ENCODE measurements at regions not wholly inside any gene's neighbourhood (a gene's known extent, or its start where the extent isn't known, plus 50 kb on each side); places are given as distances from the start of the nearest gene placed in this dataset.
"Not testable (repeated sequence)": the region's sequence is repeated elsewhere in the genome, so short reads cannot be mapped to it uniquely, and the experiment has no call there.

DNA sequence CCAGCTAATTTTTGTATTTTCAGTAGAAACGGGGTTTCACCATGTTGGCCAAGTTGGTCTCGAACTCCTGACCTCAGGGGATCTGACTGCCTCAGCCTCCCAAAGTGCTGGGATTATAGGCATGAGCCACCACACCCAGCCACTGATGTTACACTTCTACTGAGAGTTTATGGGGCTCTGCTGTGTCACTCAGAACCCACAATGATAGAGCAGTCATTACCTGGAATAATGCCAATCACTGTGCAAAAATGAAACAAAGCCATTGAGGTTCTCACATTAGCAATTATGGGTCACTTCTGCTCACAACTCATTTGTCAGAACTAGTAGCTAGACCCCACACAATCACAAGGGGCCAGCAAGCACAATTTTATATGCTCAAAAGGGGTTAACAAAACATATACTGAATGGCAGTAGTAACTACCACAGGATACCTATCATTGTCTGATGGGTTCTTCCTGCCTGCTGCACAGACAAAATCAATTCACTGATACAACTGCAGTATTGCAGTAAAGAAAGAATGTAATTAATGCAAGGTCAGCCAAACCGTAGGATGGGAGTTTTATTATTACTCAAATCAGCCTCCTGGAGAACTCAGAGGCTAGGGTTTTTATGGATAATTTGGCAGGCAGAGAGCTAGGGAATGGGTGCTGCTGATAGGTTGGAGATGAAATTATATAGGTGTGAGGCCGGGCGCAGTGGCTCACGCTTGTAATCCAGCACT lies 72.1 kb upstream of the TRIM24 start:
- no peak for DNase-seq (ENCODE audit: low read depth)

DNA sequence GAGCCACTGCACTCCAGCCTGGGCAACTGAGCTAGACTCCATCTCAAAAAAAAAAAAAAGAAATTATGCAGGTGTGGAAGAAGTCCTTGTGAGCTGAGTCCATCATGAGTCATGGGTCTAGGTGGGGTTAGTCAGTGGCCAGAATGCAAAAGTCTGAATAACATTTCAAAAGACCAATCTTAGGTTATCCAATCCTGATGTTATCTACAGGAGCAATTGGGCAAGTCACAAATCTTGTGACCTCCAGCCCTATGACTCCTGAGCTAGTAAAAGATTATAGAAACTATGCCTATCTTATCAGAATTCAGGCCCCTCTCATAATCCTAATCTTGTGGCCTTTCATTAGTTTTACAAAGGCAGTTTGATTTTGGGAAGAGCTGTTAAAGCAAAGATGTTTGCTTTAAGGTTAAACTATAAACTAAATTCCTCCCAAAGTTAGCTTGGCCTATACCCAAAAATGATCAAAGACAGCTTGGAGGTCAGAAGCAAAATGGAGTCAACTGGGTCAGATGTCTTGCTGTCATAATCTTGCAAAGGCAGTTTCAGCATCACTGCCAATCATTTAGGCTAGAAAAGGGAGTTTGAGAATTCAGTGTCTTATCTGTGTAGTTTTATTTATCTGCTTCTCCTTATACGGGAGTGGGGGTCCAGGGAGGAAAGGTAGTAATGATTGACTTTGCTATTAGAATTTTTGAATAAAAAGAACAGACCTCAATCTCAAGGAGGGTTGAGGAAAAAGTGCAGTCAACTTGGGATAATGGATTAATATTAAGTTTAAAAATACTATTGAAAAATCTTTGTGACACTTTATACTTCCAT lies 71.2 kb upstream of the TRIM24 start:
- CTCF ChIA-PET: no interaction called here
- Histone ChIP-seq H3K36me3 (ENCODE audit: control insufficient read depth, insufficient read depth, low read length) (no peaks in the 10 kb centered on the region), H3K27me3 (ENCODE audit: control insufficient read depth, insufficient read depth, low read length) (no peaks in the 10 kb centered on the region), H3K4me3 (ENCODE audit: low read depth, low read length) (no peak overlapping the region)
- POLR2A ChIA-PET: no interaction called here
- DNase-seq (ENCODE audit: low read depth): no peak
- TF ChIP-seq, protein P1, sequence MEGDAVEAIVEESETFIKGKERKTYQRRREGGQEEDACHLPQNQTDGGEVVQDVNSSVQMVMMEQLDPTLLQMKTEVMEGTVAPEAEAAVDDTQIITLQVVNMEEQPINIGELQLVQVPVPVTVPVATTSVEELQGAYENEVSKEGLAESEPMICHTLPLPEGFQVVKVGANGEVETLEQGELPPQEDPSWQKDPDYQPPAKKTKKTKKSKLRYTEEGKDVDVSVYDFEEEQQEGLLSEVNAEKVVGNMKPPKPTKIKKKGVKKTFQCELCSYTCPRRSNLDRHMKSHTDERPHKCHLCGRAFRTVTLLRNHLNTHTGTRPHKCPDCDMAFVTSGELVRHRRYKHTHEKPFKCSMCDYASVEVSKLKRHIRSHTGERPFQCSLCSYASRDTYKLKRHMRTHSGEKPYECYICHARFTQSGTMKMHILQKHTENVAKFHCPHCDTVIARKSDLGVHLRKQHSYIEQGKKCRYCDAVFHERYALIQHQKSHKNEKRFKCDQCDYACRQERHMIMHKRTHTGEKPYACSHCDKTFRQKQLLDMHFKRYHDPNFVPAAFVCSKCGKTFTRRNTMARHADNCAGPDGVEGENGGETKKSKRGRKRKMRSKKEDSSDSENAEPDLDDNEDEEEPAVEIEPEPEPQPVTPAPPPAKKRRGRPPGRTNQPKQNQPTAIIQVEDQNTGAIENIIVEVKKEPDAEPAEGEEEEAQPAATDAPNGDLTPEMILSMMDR (IDR thresholded peaks at IDR 0.05; ENCODE audit: insufficient read depth, low read depth, low read length): no peak

More for the DNA sequence above, 72.1 kb upstream of the TRIM24 start:
- ChIA-PET CTCF (no interaction called here), POLR2A (no interaction called here)
- H3K27me3 ChIP-seq (ENCODE audit: control insufficient read depth, insufficient read depth, low read length): no peaks in the 10 kb centered on the region
- no peaks in the 10 kb centered on the region for H3K36me3 ChIP-seq (ENCODE audit: control insufficient read depth, insufficient read depth, low read length)
- TF ChIP-seq, protein P1 (IDR thresholded peaks at IDR 0.05; ENCODE audit: insufficient read depth, low read depth, low read length): no peak
- H3K4me3 ChIP-seq (ENCODE audit: low read depth, low read length): no peak overlapping the region

DNA sequence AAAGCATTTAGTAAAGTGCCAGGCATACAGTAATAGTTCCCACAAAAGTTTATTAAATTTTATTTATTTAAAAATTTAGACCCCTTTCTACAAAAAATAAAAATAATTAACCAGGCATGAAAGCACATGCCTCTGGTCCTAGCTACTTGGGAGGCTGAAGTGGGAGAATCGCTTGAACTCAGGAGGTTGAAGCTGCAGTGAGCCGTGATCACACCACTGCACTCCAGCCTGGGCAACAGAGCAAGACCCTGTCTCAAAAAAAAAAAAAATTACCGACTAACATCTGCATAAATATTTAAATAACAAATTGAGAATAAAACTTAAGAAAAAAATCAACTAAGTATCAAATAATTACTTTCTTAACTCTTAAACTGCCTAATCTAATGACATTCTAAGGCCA lies 64.3 kb upstream of the TRIM24 start:
- H3K4me3 ChIP-seq (ENCODE audit: low read depth, low read length): no peak overlapping the region
- ChIA-PET POLR2A (no interaction called here), CTCF (no interaction called here)
- no peak for DNase-seq (ENCODE audit: low read depth)
- TF ChIP-seq, protein P1 (IDR thresholded peaks at IDR 0.05; ENCODE audit: insufficient read depth, low read depth, low read length): no peak
- H3K36me3 ChIP-seq (ENCODE audit: control insufficient read depth, insufficient read depth, low read length): no peaks in the 10 kb centered on the region
- no peaks in the 10 kb centered on the region for H3K27me3 ChIP-seq (ENCODE audit: control insufficient read depth, insufficient read depth, low read length)

DNA sequence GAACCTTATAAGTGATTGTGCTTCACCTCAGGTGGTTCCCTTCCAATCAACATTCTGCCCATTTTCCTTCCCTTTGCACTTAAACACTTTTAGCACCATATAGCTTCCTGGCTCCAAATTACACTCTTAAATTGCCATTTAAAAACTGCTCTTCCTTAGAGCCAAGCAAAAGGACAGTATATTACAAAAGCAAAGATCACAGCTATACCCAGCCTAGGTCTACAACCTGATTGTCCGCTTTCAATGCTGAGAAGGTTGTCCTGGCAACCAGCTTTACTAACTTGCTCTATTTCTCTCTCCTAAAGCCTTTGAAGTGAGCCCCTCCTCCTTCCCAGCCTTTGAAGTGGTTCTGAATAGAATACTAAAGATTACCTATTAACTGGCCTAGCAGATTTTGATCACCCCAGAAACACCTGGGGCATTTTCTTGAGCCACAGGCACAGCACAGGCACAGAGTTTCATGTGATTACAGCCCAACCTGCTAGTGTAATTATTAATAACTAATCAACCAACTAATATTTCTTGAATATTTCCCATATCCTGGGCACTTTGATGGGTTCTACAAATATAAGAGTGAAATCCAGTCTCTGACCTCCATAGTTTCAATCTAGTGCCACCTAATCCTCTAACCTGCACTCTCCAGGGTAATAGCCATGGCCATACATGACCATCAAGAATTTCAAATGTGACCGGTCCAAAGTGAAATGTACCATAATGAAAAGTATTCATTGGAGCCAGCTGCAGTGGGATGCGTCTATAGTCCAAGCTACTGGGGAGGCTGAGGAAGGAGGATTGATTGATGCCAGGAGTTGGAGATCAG lies 63.6 kb upstream of the TRIM24 start:
- no peaks in the 10 kb centered on the region for H3K27me3 ChIP-seq (ENCODE audit: control insufficient read depth, insufficient read depth, low read length)
- H3K4me3 ChIP-seq (ENCODE audit: low read depth, low read length): no peak overlapping the region
- ChIA-PET POLR2A (no interaction called here), CTCF (no interaction called here)
- DNase-seq (ENCODE audit: low read depth): no peak
- no peaks in the 10 kb centered on the region for H3K36me3 ChIP-seq (ENCODE audit: control insufficient read depth, insufficient read depth, low read length)
- TF ChIP-seq, protein P1 (IDR thresholded peaks at IDR 0.05; ENCODE audit: insufficient read depth, low read depth, low read length): no peak

DNA sequence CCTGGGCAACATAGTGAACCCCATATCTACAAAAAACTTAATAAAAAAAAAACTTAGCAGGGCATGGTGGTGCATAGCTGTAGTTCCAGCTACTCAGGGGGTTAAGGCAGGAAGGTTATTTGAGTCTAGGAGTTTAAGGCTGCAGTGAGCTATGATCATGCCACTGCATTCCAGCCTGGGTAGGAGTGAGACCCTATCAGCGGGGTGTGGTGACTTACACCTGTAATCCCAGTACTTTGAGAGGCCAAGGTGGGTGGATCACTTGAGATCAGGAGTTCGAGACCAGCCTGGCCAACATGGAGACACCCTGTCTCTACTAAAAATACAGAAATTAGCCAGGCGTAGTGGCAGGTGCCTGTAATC lies 63.0 kb upstream of the TRIM24 start:
- H3K4me3 ChIP-seq (ENCODE audit: low read depth, low read length); CTCF ChIA-PET; POLR2A ChIA-PET: not testable (repeated sequence)

More for the DNA sequence above, 63.0 kb upstream of the TRIM24 start:
- DNase-seq (ENCODE audit: low read depth); H3K27me3 ChIP-seq (ENCODE audit: control insufficient read depth, insufficient read depth, low read length); H3K36me3 ChIP-seq (ENCODE audit: control insufficient read depth, insufficient read depth, low read length): not testable (repeated sequence)

Measured in BJ (cell line).